ENCODE measurements at regions not wholly inside any gene's neighbourhood (a gene's known extent, or its start where the extent isn't known, plus 50 kb on each side); places are given as distances from the start of the nearest gene placed in this dataset.

GRCh38 chr6:141484711-141485110, 648.0 kb upstream of the GJE1 start:
- no peak overlapping the region for H2AFZ ChIP-seq (ENCODE audit: low read depth, low read length)
- H3K9me1 ChIP-seq (ENCODE audit: control insufficient read depth, insufficient read depth, low read length) = no peaks in the 10 kb centered on the region
- ChIA-PET POLR2A (no interaction called here), CTCF (ENCODE audit: low intra/inter-chr PET ratio) (no interaction called here)
- H3K79me2 ChIP-seq (ENCODE audit: control insufficient read depth, insufficient read depth, low read length) = no peaks in the 10 kb centered on the region
- H3K4me3 ChIP-seq = no peak overlapping the region
- no peak overlapping the region for H3K27ac ChIP-seq (ENCODE audit: extremely low read depth, low read depth, low read length)
- intact Hi-C loops (cut with micrococcal nuclease) (no loop called here), in situ Hi-C loops (cut with MboI) (no loop called here)
- ATAC-seq = no peak
- H4K20me1 ChIP-seq (replicated peaks; ENCODE audit: control insufficient read depth, insufficient read depth, low read length) = no peaks in the 10 kb centered on the region
- H3K9ac ChIP-seq (ENCODE audit: insufficient read depth in 1 of 2, low read depth in 2 of 2, low read length in 2 of 2) = no peak overlapping the region
- no peaks in the 10 kb centered on the region for H3K4me1 ChIP-seq (replicated peaks in 1 of 2; ENCODE audit: control insufficient read depth in 2 of 2, insufficient read depth in 2 of 2, low read length in 2 of 2)
- DNase-seq (ENCODE audit: extremely low read depth in 1 of 4, low spot score in 3 of 4) = no peak
- no peaks in the 10 kb centered on the region for H3K36me3 ChIP-seq (ENCODE audit: control insufficient read depth, insufficient read depth, low read length)
- no peak for FAIRE-seq
- no peaks in the 10 kb centered on the region for H3K27me3 ChIP-seq (ENCODE audit: control insufficient read depth in 2 of 2, insufficient read depth in 2 of 2, low read length in 2 of 2)
- 2% methylated on average over 3 of the region's 3 CpGs for WGBS (ENCODE audit: insufficient coverage, low coverage, missing lambda C conversion rate)
- H3K4me2 ChIP-seq (ENCODE audit: insufficient read depth, low read length) = no peak overlapping the region
- TF ChIP-seq CC2D1A (IDR thresholded peaks at IDR 0.05) (no peak), ZNF408 (CRISPR knock-in tag; IDR thresholded peaks at IDR 0.05; ENCODE audit: low read depth) (no peak), ZBTB2 (IDR thresholded peaks at IDR 0.05) (no peak), CREBBP (IDR thresholded peaks at IDR 0.05; ENCODE audit: low read depth, low read length) (no peak), HNRNPK (IDR thresholded peaks at IDR 0.05; ENCODE audit: low read depth, low read length, poor library complexity, severe bottlenecking) (no peak), POLR2AphosphoS5 (IDR thresholded peaks at IDR 0.05; ENCODE audit: control insufficient read depth, insufficient read depth, low read depth, low read length) (no peak), ZNF41 (CRISPR knock-in tag; conservative IDR thresholded peaks at IDR 0.05) (no peak), WHSC1 (IDR thresholded peaks at IDR 0.05; ENCODE audit: low read length) (no peak), SNAPC5 (CRISPR knock-in tag; IDR thresholded peaks at IDR 0.05) (no peak), ZBTB7A (IDR thresholded peaks at IDR 0.05; ENCODE audit: borderline replicate concordance, control insufficient read depth, low read depth, low read length) (no peak), MAFK (IDR thresholded peaks at IDR 0.05; ENCODE audit: low read length) (no peak), ZNF589 (CRISPR knock-in tag; IDR thresholded peaks at IDR 0.05; ENCODE audit: low read depth) (no peak), MECOM (CRISPR knock-in tag; IDR thresholded peaks at IDR 0.05) (no peak), FOXM1 (IDR thresholded peaks at IDR 0.05; ENCODE audit: low read depth) (no peak), FOXM1 (CRISPR knock-in tag; IDR thresholded peaks at IDR 0.05; ENCODE audit: low read depth) (no peak), ZNF134 (CRISPR knock-in tag; conservative IDR thresholded peaks at IDR 0.05) (no peak)
- no TSS peak for BruUV-seq (replicated peaks)
- no peaks in the 10 kb centered on the region for H3K9me3 ChIP-seq (replicated peaks; ENCODE audit: control insufficient read depth, insufficient read depth, low read depth, low read length)

All from K562 (cell line).